Activated CD4-positive, alpha-beta T cell treated with anti-CD3 and anti-CD28 coated beads, Interleukin-2, Interleukin-6, amounts not matched to agents 100 ng/mL and 50 ng/mL, durations not matched to agents 16 hours and 8 hours (primary cell): ENCODE measurements at regions not wholly inside any gene's neighbourhood (a gene's known extent, or its start where the extent isn't known, plus 50 kb on each side); places are given as distances from the start of the nearest gene placed in this dataset.
"Not testable (repeated sequence)": the region's sequence is repeated elsewhere in the genome, so short reads cannot be mapped to it uniquely, and the experiment has no call there.

Experiments used
- DNase-seq: peaks from one replicate; pipeline ENCODE4 v3.0.0-alpha.2; 2020

DNA sequence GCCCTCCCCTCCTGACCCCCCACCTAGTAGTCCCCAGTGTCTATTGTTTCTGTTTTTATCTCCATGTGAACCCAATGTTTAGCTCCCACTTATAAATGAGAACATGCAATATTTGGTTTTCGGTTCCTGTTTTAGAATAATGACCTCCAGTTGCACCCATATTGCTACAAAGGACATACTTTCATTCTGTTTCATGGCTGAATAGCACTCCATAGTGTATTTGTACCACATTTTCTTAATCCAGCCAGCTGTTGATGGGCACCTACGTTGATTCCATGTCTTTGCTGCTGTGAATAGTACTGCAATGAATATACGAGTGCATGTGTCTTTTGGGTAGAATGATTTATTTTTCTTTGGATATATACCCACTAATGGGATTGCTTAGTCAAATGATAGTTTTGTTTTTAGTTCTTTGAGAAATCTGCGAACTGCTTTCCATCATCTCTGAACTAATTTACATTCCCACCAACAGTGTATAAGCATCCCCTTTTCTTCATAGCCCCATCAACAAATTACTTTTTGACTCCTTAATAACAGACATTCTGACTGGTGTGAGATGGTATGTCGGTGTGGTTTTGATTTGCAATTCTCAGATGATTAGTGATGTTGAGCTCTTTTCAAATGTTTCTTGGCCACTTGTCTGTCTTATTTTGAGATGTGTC, 128.4 kb upstream of the PHYHIPL start:
- DNase-seq: peak; percentile 1

DNA sequence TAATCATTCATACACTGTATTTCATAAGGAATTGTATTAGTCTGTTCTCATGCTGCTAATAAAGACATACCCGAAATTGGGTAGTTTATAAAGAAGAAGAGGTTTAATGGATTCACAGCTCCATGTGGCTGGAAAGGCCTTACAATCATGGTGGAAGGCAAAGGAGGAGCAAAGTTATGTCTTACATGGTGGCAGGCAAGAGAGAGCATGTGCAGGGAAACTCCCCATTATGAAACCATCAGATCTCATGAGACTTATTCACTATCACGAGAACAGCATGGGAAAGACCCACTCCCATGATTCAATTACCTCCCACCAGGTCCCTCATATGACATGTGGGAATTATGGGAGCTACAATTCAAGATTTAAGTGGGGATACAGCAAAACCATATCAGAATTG, 122.9 kb upstream of the PHYHIPL start:
- DNase-seq: not testable (repeated sequence)

DNA sequence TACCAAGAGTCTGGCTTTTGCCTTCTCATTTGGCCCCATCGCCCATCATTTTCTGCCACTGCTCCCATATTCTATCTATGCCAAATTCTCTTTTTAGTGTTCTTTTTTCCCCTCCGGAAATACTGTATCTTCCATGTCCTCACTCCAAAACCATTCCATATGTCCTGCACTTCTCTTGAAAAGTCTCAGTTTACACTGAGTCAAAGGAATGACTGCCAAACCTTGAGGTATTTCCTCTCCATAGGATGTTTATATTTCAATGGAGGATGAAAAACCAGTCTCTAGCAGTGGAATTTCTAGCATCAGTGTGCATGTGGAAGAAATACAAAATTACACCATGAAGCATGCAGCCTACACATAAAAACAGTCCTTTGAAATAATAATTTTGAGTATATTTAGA, 121.4 kb upstream of the PHYHIPL start:
- DNase-seq: no peak

DNA sequence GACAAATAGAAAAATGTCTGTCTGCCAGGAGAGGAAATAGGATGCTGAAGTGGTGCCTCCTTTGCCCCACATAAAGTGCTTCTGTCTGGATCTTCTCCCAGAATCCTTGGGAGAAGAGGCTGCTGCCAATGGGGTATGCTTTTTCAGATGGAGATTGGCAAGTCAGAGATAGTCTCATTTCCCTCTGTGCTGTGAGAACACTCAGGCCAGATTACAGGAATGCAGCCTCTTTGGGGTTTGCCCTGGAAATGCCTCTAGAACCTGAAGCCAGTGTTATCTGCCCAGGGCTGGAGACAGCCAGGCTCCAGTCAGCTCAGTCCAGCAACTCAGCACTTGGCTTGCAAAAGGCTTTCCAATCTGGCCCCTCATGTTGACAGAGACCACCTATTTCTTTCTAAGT, 119.1 kb upstream of the PHYHIPL start:
- no peak for DNase-seq

DNA sequence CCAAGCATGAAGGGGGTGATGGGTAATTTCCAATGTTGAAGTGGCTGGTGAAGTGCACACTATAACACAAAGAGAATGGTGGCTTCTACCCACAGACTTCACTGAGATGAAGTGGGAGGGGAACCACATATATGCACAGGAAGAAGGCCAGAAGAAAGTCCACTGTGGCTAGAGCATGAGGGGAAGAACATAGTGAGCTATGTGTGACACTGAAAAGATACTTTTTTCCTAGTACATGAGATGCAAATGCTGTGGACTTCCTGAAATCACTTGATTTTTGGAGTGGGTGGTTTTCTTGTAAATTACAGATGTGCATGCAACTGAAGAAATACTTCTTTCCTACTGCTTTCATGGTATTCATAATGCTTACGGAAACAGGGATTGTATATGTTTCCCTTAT, 115.6 kb upstream of the PHYHIPL start:
- no peak for DNase-seq

DNA sequence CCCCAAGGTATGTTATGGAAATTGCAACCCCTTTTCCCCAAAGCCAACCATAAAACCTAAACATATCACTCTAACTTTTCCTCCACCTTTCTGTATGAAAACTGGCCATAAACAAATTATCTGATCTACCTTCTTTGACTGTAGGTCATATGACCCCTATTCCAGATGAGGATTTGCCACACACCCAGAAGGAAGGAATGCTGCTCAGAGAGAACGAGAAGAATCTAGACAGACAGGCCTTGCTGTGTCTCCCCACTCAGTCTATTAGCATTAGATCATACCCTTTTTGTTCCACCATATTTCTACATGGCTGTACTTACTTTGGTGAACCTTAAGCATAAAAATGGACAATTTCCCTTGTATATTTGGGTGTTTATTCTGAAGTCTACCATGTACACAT, 113.0 kb upstream of the PHYHIPL start:
- no peak for DNase-seq

DNA sequence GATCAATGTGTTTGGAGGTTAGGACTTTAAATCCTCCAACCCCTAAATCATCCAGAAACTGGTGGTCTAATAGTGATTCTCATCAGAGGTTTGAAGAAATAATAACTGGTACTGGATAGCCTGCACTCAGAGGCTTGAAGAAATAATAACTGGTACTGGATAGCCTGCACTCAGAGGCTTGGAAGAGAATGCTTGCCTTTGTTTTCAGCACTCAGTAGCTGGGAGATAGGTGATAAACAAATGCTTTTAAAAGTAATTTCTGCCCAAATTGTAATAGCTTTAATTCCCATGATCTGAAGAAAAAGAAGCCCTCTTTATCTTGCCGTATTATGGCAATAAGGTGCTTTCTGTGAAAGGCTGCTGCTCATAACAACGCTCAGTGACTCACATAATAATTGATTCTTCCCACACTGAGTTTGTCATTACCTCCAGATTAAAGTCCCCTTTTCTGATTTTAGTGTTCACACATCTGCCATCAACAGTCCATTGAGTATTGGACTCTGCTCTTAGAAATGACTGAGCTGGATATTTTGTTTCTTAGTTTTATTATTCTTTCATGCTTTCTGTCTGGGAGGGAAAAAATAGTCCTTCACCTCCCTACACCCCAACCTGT, 112.3 kb upstream of the PHYHIPL start:
- no peak for DNase-seq

DNA sequence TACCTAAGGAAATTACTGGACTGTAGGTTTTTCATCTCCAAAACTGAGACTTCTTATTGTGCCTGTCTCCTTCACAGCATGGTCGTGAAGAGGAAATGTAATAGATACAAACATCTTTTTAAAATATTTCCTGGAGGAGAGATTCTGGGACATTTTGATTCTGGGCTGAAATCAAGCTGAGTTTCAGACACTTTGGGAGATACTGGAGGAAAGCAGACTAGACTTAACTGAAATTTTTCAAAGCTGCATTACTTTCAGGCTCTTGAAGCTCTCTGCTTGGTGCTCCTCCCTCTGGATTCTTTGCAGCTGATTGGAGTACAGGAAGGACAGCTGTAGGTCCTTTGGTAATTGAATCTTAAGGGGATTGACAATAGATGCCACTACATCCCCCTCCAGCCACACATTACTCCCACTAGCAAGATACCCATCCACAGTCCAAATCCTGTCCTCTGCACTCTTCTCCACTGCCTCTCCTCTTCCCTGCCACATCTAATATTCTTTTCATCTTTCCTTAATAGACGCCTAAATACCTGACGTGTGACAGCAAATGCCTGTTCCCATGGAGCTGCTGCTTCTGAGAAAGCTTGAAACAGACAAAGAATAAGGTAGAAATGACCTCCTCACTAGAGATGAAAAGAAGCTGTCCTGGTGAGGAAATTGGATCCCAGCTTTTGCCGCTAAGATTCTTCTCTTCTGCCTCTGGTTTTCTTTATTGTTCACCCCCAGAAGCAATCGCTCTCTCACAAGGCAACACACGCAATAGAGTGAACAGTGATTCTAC, 111.5 kb upstream of the PHYHIPL start:
- no peak for DNase-seq

DNA sequence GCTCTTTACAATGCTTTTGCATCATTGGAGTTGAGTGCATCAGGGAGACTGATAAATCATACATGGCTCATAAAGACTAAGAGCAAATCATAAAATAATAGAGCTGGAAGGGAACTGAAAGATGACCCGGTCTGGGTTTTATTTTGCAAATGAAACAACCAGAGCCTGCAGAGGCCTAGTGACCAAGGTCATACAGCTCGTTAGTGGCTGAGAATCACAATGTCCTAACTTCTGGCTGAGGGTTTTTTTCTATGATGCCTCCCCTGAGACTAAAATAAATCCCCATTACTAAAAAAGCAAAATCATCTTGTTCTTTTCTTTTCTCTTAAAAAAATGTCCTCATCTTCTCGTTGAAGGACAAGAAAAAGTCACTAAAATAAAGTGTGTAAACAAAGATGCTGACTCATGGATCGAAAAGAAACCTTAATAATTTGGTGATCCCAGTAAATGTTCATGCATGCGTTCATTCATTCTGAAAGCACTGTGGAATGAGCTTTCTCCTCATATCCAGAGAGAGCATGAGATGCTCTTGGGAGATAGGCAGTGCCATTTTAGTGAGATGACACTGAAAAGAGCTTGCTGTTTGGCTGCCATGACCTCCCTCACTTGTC, 107.8 kb upstream of the PHYHIPL start:
- no peak for DNase-seq

DNA sequence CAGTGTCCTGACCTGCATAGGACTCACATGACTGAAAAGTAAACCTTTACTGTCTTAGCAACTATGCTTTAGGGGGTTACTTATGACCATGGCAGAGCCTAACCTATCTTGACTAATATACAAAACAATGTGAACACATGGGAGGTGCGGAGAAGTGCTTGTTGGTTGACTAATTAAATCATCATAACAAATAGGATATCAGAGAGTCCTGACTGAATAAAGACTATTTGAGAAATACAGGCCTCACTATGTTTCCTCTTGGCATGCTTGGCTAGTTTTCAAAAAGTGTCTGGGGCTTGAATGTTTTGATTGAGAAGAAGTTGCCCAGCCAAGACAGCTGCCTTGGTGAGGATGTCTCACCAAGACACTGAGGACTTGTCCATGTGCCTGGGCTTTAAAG, 104.4 kb upstream of the PHYHIPL start:
- no peak for DNase-seq

DNA sequence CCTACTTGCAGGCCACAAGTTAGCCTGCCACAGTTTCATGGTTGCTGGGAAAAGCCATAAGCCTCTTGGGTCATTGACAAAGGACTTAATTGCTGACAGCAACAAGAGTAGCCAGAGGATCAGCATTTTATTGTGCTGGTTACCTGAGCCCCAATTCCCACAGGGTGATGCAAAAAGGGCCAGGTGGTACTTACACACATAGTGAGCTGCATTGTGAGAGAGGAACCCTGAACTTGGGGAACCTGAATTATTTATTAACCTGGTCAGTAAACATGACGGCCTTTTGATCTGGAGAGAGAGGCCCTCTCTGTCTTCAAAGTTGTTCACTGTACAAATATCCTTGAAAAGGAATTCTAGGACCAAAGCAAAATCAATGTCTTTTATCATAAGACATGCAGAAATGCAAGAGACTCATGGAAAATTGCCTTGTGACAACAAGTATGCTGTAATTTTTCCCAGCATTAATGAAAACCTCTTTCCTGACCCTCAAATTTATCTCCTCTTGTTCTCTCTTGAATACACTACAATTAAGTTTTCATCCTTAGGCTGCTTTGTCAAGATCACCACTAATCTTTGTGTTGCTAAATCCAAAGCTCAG, 102.9 kb upstream of the PHYHIPL start:
- DNase-seq: no peak

DNA sequence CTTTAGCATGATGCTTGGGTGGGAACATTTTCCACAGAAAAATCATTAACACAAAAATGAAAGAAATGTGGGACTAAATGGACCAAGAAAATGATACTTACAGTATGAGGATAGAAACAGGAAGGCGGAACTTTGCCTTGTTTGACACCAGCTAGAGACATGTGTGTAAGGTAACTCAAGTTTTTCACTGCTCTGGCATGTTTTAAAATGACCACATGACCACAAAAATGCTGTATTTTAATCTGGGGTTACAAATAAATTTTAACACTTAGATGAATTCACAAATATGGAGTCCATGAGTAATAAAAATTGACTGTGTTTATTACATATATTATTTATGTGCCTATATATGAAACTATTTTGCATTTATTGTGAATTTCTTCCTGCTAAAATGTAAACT, 100.9 kb upstream of the PHYHIPL start:
- DNase-seq: no peak

DNA sequence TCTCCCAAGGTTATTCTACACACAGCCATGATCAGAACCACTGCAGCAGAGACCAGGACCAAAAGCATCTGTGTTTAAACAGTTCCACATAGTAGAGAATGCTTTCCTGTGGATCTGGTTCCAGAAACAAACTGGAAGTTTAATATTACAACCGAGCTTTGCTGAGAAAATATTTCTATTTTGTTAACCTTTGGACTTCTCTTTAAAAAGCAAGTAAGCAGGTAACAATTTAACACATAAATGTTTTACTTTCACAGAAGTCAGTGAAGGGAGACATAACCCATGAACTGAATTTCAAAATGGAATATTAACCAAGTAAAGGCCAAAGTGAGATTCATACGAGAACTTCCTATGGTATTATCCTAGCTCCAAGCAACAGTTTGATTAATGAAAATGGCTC, 98.6 kb upstream of the PHYHIPL start:
- no peak for DNase-seq

DNA sequence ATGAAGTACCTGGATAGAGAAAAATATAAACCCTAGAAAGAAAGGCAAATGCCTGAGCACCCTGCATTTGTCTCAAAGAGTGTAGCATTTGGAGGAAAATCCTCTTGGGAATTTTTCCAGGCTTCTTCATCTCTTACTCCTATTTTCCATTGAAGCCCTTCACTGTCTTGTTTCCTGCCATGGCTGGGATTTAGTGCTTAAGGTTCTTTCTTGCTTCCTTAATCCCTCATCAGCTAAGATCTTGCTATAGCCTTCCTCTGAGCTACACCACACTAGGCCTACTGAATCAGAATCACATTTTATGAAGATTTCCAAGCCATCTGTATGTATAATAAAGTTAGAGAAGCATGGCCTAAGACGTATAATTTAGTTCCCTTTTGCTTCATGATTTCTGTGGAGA, 97.5 kb upstream of the PHYHIPL start:
- DNase-seq: no peak

DNA sequence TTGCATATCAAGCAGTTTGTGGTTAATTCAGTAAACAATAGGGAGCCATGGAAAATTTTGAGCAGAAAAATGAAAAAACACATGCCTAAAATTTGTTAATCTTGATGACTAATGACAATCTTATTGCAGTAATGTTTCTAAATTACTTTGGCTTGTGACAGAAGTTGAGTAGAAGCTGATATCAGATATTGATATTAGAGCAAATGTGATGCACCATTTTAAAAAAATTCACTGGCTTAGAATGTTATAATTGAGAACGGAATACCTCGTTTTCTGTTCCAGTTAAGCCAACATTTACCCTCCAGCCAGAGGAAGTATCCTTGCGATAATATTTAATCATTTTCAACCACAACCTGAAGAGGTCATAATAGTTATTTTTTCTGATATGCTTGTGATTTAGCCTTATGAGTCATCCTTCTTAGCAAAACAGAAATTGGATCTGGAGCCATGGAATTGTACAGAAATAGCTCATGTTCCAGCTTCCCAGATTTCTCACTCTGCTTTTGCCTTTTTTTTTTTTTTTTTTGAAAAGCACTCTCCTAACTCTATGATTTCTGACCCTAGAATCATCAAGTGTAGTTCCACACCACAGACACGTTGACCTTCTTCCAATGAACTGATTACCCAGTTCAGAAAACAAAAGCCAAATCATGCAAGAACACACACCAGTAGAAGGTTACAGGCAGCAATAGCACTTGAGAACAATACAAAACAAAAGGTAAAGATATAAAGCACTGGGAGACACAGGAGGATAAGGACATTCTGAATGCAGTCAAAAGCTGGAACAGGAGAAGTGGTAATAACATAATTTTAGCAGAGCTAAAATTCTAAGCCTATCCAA, 96.8 kb upstream of the PHYHIPL start:
- DNase-seq: no peak

DNA sequence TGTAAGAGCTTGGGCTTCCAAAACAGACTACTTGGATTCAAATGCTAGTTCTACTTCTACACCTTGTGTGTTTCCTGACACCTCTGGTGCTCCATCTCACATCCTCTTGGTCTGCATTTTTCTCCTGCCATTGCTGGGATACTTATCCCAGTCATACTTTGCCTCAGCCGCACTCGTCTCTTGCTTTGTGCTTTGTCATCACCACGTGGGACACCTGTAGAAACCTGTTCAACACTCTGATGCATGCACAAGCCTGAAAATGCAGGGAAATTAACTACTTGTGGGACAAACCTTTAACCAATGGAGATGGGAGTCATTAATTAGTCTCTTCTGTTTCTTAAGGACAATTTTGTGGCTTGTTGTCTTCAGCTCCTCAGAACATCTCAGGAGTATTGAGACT, 94.2 kb upstream of the PHYHIPL start:
- no peak for DNase-seq

DNA sequence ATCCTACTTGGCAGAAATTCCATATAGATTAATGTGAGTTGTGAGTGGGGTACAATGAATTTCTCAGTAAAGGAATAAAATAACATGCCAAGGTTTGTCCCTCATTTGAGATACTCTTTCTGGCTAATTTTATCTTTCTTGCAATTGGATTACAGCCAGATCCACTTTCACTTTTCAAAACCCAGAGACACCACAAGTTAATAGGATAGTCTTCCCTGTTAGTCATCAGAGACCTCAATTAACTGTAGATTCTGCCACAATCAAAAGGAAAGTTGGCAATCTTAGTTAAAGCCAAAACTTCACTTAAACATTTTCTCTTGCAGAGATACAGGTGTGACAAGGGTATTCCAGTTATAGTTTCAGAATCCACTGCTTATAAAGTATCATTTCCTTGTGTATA, 91.4 kb upstream of the PHYHIPL start:
- no peak for DNase-seq

DNA sequence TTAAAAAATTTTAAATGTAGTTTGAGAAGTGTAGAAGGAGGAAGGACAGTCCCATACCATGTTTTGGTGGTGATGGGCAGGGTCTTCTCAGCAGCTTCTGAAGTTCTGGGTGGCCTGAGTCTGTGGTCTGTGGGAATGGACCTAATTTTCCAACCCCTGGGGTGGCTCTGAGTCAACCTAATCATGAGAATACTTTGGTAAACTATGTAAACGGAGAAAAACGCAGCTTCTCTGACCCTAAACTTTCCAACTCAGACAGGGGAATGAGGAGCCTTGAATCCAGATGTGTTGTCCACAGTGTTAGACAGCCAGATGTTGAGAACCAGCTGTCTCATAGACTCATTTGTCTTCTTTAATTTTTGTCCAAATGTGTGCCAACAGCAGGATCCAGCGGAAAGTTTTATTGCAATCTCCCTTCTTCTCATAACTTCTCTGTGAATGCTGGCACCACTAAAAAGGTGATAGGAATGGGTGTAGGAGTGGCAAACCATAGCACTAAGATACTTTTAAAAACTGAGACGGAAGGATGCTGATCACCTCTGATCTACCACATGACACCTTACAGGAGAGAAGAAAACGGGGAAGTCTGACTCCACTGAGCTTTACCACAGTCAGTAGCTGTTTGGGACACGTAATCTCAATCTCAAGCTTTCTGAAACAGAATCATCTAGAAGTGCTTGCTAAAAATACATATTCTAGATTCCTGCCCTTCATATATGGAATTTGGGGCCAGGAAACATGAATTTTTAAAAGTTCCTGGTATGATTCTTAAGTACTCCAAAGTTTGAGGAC, 90.5 kb upstream of the PHYHIPL start:
- no peak for DNase-seq

DNA sequence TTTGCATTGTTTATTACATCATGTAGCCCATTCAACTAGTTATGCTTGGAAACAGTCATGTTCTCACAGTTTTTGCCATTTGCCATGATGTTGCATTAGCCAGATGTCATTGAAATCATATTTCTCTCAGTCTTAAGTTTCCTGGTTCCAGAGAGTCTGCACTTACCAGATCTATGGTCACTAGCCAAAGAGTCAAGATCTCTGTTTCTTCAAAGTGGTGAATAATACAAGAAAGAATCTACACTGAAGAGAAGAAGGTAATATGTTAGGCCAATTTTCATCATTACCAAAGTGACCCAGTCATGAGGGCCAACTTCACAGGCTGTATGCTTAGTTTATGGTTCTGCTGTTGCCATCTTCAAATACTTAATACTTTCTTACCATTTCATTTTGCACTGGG, 89.0 kb upstream of the PHYHIPL start:
- no peak for DNase-seq

DNA sequence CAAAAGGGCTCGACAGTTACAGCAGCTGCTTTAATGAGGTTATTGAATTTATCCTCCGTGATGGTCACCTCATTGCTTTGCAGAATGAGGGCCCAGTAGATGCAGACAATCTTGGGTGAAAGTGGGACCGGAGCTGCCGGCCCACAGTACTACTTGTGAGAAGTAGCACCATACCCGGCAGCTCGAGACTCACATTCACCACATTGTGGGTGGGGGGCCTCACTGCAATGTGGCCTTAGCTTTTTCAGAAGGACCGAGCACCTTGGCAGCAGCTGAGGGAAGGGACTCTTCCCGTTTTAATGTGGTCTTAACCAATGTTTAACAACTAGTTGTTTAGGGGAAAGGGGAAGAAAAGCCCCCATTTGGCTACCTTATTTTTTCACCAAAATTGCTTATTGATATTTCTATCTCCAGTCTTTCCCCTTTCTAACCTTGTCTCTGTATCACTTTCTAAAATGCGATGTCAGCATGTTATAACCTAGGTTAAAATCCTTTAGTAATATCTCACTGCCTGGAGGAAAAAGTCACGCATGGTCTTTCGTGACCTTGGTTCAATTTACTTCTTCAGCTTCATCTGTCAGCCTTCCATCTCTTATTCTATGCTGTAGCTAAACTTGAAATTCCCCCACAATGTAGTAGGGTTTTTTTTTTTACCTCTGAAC, 87.4 kb upstream of the PHYHIPL start:
- no peak for DNase-seq
